Activated T-cell treated with anti-CD3 and anti-CD28 coated beads, Interleukin-2, amount 50 U/mL, for 4 hours (primary cell): ENCODE measurements at regions not wholly inside any gene's neighbourhood (a gene's known extent, or its start where the extent isn't known, plus 50 kb on each side); places are given as distances from the start of the nearest gene placed in this dataset.

ENCODE experiments used
- ATAC-seq, 2 donors: fragments of 200-7000 bp; cut with Tn5 transposase; one replicate each; pipeline ENCODE4 v1.10.0; 2021
- DNase-seq: peaks from one replicate; pipeline ENCODE4 v3.0.0-alpha.2; 2020
- H3K27me3 Mint-ChIP-seq: one replicate; pipeline ENCODE4 v1.8.0; 2021; ENCODE audit warnings: low read depth, mixed read lengths
- H3K36me3 Mint-ChIP-seq: one replicate; pipeline ENCODE4 v1.8.0; 2022; ENCODE audit warnings: mixed read lengths; ENCODE audit not compliant: insufficient read depth
- H3K4me1 Mint-ChIP-seq: one replicate; pipeline ENCODE4 v1.8.0; 2021; ENCODE audit warnings: low read depth, mixed read lengths
- H3K4me3 Mint-ChIP-seq: one replicate; pipeline ENCODE4 v1.8.0; 2021; ENCODE audit warnings: mild to moderate bottlenecking, moderate library complexity, mixed read lengths
- H3K9me3 Mint-ChIP-seq: one replicate; pipeline ENCODE4 v1.8.0; 2021; ENCODE audit warnings: mixed read lengths

DNA sequence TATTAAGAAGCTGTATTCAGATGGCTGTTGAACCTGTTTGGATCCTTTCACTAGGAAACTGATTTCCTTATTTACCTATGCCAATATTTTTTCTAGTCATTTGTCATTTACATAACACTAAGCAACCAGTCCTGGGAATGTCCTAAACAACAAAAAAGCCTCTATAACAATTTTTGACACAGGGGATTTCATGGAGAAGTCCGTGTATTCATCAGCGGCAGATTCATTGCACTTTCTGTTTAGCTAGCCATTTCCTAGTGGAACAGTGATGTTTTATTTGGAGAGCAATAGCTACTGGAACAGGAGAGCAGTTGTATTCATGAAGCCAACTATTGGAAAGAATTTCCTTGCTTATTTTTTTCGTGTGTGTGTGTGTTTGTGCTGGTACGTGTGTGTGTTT, 604.3 kb upstream of the POU3F3 start:
- DNase-seq (no peak), ATAC-seq (no peak)
- H3K9me3 Mint-ChIP-seq, result peaks cover 2% of the 10 kb centered on the region
- no peaks in the 10 kb centered on the region for H3K27me3 Mint-ChIP-seq
- no peaks in the 10 kb centered on the region for H3K36me3 Mint-ChIP-seq
- no peak overlapping the region for H3K4me3 Mint-ChIP-seq
- no peaks in the 10 kb centered on the region for H3K4me1 Mint-ChIP-seq

DNA sequence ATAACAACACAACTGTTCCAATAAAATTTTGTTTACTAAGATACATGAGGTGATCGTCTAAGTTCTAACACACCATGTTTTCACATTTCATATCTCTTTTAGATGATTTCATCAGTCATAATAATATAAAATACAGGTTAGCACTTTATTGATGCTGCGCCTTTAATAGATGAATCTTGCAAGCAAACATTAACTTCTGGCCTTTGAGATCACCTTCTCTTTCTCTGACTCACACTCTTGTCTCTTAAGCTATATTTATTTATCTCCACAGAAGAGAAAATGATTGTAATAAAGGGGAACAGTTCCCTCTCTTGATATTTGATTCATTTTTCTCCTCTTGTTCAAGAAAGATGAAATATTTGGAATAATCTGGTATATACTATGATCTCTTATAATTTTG, 603.3 kb upstream of the POU3F3 start:
- no peak for ATAC-seq

DNA sequence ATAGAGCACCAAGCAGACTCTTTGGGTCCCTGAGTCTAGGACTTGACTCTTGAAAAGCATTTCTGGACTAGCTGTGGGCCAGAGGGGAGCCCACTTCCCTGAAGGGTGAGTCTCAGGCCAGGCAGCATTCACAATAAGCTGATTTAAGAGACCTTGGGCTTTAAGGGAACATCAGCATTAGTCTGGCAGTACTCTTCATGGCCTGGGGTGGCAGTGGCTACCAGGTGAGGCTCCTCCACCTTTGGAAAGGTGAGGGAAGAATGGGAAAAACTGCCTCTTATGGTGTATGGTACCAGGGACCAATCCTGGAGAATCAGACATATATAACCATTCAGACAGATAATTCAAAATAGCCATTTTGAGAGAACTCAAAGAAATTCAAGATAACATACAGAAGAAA, 599.9 kb upstream of the POU3F3 start:
- Mint-ChIP-seq H3K36me3 (no peaks in the 10 kb centered on the region), H3K27me3 (no peaks in the 10 kb centered on the region), H3K4me1 (no peaks in the 10 kb centered on the region), H3K4me3 (no peak overlapping the region), H3K9me3 (peaks cover 30% of the 10 kb centered on the region)
- ATAC-seq, result no peak
- DNase-seq, result no peak

More for the DNA sequence above, 603.3 kb upstream of the POU3F3 start:
- Mint-ChIP-seq H3K27me3 (no peaks in the 10 kb centered on the region), H3K36me3 (no peaks in the 10 kb centered on the region), H3K4me3 (no peak overlapping the region), H3K9me3 (peaks cover 5% of the 10 kb centered on the region), H3K4me1 (no peaks in the 10 kb centered on the region)
- no peak for DNase-seq

DNA sequence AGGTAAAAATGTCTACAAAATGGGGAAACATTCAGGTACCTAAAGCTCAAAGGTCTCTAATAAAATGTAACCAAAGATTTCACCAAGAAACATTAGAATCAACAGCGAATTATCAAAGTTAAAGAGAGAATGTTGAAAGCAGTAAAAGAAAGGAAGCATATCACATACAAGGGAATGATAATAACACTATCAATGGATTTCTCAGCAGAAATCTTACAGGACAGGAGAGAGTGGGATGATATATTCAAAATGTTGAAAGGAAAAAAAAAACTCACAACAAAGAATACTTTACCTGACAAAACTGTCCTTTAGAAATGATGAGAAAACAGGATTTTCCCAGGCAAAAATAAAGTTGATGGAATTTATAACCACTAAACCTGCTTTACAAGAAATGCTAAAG, 591.2 kb upstream of the POU3F3 start:
- DNase-seq, result no peak
- H3K4me1 Mint-ChIP-seq, result no peaks in the 10 kb centered on the region
- peaks cover 56% of the 10 kb centered on the region for H3K9me3 Mint-ChIP-seq
- H3K36me3 Mint-ChIP-seq, result no peaks in the 10 kb centered on the region
- no peaks in the 10 kb centered on the region for H3K27me3 Mint-ChIP-seq
- ATAC-seq, result no peak
- no peak overlapping the region for H3K4me3 Mint-ChIP-seq

DNA sequence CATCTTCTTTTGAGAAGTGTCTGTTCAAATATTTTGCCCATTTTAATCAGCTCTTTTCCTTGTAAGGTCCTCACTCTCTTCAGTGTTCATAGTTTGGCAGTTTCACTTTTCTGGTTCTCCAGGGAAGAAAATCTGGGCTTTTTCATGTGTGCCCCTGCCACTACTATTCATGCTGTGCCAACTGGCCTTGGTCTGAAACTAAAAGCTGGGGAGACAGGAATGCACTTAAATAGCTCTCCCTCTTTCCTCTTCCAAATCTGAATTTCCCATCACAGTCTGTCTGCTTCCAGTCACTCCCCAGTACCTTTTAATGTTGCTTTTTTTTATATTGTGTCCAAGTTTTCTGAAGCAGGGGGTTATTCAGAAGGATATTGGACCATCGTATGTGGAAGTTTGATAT, 574.3 kb upstream of the POU3F3 start:
- DNase-seq (no peak), ATAC-seq (no peak)
- H3K4me1 Mint-ChIP-seq, result no peaks in the 10 kb centered on the region
- peaks cover 7% of the 10 kb centered on the region for H3K9me3 Mint-ChIP-seq
- no peak overlapping the region for H3K4me3 Mint-ChIP-seq
- H3K36me3 Mint-ChIP-seq, result no peaks in the 10 kb centered on the region
- no peaks in the 10 kb centered on the region for H3K27me3 Mint-ChIP-seq

DNA sequence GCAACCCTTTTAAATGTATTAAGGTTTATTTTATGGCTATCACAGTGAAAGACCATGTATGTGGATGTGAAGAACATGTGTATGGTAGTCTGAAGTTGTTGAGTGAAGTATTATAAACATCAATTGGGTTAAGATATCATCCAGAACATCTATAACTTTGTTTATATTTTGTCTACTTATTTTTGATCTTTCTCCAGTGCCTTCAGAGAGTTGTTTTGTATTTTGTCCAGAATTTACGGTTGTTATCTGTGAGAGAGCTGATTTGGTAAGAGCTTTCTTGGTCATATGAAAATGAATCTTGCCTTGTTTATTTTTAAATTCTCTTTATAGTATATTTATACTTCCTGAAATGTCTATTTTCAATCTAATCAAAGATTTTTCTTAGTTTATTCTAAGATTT, 573.7 kb upstream of the POU3F3 start:
- ATAC-seq, result no peak
- H3K4me3 Mint-ChIP-seq, result no peak overlapping the region
- no peaks in the 10 kb centered on the region for H3K4me1 Mint-ChIP-seq

DNA sequence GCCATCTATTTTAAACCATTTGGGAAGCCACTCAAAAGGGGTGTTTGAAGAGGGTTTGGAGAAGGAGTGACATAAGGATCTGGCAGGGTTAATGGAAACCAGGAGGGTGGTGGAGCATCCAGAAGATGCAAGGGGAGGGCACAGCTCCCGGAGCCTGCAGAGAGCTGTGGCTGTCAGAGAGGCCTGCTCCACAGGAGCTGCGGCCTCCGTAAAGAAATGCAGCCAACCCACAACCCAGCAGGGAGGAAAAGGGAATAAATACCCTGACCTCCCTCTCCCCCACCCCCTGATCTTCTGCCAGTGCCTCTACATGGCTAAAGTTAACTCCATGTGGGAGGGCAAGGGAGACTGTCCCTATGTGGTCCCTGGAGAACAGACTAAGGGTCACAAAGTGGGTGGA, 567.1 kb upstream of the POU3F3 start:
- DNase-seq (no peak), ATAC-seq (no peak)
- no peaks in the 10 kb centered on the region for H3K36me3 Mint-ChIP-seq
- H3K9me3 Mint-ChIP-seq, result peaks cover 3% of the 10 kb centered on the region
- no peaks in the 10 kb centered on the region for H3K27me3 Mint-ChIP-seq
- H3K4me1 Mint-ChIP-seq, result no peaks in the 10 kb centered on the region
- no peak overlapping the region for H3K4me3 Mint-ChIP-seq

More for the DNA sequence above, 573.7 kb upstream of the POU3F3 start:
- DNase-seq, result no peak
- Mint-ChIP-seq H3K27me3 (no peaks in the 10 kb centered on the region), H3K36me3 (no peaks in the 10 kb centered on the region), H3K9me3 (peaks cover 7% of the 10 kb centered on the region)

DNA sequence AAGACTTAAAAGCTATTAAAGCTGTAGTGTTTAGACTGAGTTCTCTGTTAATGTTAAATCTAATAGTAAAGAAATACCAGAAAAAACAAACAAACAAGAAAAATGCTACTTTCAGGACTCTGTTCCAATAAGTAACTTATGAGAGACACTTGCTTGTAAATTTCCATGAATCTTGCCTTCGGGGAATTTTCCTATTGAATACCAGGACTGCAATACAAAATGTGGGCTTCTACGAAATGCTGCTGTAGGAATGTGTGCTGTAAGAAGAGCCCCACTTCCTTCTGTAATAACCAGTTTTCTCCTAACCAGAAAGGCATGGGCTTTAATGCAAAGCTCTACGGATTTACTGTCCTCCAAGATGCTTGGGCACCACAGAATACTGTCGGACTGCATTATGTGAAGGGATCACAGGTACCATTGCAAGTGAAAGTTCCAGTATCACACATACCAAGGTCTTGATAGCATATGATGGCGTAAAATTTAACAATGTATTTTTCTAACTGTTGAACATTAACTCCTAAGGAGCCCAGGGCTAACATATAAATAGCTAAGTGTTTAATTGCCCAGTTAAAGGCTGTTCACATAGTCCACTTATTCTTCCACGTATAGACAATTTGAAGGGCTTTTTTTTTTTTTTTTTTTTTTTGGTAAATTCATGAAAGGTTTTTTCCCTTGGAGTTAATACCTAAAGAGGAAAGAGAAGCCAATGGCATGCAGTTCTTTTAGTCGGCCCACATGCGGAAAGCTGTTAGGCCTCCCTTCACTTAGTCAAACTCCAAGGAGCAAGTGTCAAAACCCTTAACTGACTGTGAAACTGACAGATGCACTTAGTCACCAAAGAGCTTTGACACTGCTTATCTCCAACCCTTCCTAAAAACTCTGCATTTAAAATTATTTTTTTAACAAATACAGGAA, 564.0 kb upstream of the POU3F3 start:
- ATAC-seq, result no peak
- Mint-ChIP-seq H3K36me3 (no peaks in the 10 kb centered on the region), H3K4me3 (no peak overlapping the region), H3K4me1 (no peaks in the 10 kb centered on the region), H3K9me3 (peaks cover 4% of the 10 kb centered on the region), H3K27me3 (no peaks in the 10 kb centered on the region)
- DNase-seq, result no peak

DNA sequence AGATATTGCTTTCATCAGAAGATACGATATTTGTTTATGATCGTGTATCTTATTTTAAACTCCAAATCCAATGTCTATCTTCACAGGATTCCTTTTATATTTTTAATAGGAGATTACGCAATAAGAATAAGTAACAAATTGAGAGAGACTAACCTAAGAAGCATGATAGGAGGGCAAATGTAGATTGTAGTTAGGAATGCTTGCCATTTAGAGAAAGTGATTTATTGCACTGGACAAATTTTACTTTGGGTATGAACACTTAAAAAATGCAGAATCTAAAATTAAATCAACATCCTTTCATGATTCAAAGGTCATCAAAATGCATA, 563.4 kb upstream of the POU3F3 start:
- Mint-ChIP-seq H3K9me3 (peaks cover 4% of the 10 kb centered on the region), H3K27me3 (no peaks in the 10 kb centered on the region), H3K36me3 (no peaks in the 10 kb centered on the region), H3K4me1 (no peaks in the 10 kb centered on the region), H3K4me3 (no peak overlapping the region)
- DNase-seq (no peak), ATAC-seq (no peak)

DNA sequence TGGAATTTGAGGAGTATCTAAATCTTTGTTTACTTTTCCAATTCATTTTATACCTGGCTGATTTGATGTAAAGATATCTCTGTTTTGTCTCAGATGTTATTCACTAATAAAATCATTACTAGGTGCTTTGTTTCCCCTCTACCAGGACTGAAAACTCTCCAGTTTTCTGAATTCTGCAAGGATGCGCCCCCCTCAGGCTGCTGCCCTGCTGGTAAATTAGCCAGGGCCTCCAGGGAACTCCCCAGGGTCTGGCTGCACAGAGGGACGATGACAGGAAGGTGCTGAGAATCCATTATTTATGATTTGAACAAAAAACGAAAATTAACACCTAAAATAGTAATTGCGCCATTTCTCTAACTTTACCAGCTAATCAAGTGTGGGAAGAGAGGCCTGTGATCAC, 541.2 kb upstream of the POU3F3 start:
- Mint-ChIP-seq H3K9me3 (peaks cover 11% of the 10 kb centered on the region), H3K27me3 (no peaks in the 10 kb centered on the region), H3K4me3 (no peak overlapping the region), H3K36me3 (no peaks in the 10 kb centered on the region), H3K4me1 (no peaks in the 10 kb centered on the region)
- no peak for ATAC-seq
- no peak for DNase-seq

DNA sequence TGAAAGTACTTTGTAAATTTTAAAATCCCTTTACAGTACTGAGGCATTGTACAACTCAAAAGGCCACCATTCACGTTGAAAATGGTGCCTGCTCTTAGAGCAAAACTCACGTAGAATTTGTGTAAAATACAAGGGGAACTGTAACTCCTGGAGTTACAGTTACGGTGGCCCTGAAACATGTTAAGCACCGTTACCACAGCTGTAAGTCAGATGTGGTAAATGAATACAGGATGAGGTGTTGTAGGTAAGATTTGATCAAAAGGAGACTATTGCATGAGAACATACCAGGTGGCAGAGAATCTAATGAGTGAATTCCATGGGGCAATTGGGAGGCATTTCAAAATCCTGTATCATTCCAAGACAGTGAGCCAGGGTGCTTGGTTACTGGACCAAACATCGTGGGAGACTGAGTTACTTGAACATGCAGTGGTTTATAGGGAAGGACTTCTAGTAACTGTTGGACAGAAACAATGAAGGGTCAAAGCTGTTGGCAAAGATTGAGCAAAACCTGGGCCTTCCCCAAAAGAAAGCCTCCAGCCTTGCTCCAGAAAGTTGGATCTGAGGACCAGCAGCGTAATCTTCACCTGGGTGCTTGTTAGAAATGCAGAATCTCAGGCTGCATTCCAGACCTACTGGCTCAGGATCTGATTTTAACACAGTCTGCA, 535.8 kb upstream of the POU3F3 start:
- H3K9me3 Mint-ChIP-seq, result peaks cover 5% of the 10 kb centered on the region
- H3K36me3 Mint-ChIP-seq, result no peaks in the 10 kb centered on the region
- H3K4me3 Mint-ChIP-seq, result no peak overlapping the region
- no peaks in the 10 kb centered on the region for H3K27me3 Mint-ChIP-seq
- H3K4me1 Mint-ChIP-seq, result no peaks in the 10 kb centered on the region
- DNase-seq, result no peak
- no peak for ATAC-seq

DNA sequence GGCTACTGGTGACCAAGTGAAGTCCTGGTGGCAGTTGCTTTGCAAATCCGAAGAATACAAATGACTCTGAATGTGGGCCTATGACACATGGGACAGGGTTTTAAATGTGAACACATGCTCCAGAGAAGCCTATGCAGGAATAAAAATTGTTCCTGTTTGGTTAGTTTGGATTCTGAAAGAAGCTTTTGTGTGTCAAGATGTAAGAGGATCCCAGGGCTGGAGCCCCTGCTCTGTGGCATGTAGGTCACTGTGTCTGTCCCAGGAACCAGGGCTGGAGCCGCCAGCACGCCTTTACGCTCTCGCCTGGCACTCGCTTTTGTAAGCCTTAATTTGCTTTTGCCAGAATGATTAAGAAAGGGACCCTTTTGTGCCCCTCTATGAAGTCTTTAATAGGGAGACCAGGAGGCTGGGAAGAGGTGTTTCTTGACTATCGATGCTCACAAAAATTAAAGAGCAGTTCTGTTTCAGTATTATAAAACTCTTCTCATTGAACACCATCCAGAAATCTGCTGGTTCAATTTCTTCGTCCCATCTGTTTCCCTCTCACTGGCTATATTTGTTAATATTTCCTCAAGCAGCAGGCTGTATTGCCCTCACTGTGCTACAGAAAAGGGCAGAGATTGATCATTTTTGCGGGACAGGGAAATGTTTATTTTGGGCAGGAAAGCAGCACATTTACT, 532.7 kb upstream of the POU3F3 start:
- H3K36me3 Mint-ChIP-seq, result no peaks in the 10 kb centered on the region
- no peak for DNase-seq
- ATAC-seq, result no peak
- peaks cover 2% of the 10 kb centered on the region for H3K27me3 Mint-ChIP-seq
- no peaks in the 10 kb centered on the region for H3K9me3 Mint-ChIP-seq
- H3K4me3 Mint-ChIP-seq, result no peak overlapping the region
- no peaks in the 10 kb centered on the region for H3K4me1 Mint-ChIP-seq

DNA sequence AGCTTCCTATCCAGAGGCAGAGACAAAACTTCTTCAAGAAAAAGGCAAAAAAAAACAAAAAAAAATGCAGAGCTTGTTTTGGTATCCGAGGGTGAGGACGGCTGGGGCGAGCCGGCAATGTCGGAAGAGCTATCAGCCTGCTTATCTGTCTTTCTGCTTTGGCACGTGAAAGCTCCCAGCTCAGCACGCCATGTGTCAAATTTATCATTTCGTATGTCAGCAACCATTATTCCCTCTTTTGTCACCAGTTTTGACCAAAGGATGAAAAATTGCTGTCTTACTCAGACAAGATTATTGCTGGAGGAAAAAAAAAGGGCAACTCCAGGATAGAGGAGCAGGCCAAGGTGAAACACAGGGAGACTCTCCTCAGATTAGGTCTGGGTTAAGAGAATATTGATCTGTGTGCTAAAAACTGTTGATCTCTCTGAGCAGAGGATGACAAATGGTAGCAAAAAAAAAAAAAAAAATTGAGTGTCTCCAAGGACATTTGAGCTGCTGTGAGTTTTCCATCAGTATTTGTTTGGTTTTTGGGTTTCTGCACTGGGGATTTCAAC, 532.0 kb upstream of the POU3F3 start:
- H3K27me3 Mint-ChIP-seq, result peaks cover 2% of the 10 kb centered on the region
- ATAC-seq (no peak), DNase-seq (no peak)
- no peaks in the 10 kb centered on the region for H3K4me1 Mint-ChIP-seq
- no peak overlapping the region for H3K4me3 Mint-ChIP-seq
- no peaks in the 10 kb centered on the region for H3K36me3 Mint-ChIP-seq
- no peaks in the 10 kb centered on the region for H3K9me3 Mint-ChIP-seq

DNA sequence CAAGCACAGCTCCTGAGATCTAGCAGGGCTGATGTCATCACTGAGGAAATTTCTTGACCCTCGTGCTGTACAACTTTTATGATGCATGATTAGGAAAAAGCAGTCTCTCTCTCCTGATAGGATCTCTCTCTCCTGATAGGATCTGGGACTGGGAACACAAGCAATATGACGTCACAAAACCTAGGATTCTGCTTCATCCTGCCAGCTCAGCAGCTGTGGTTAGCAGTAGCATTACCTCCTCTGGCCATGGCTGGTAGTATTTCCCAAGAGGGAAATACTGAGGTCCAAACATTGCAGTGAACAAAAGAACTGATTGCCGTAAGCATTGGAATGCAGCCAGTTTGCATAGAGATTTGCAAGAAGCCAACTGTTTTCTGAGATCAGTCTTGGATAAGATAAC, 521.2 kb upstream of the POU3F3 start:
- no peak for ATAC-seq
- no peak overlapping the region for H3K4me3 Mint-ChIP-seq
- H3K36me3 Mint-ChIP-seq, result no peaks in the 10 kb centered on the region
- H3K9me3 Mint-ChIP-seq, result no peaks in the 10 kb centered on the region
- no peaks in the 10 kb centered on the region for H3K27me3 Mint-ChIP-seq
- DNase-seq, result no peak
- no peaks in the 10 kb centered on the region for H3K4me1 Mint-ChIP-seq
